ENCODE measurements at regions not wholly inside any gene's neighbourhood (a gene's known extent, or its start where the extent isn't known, plus 50 kb on each side); places are given as distances from the start of the nearest gene placed in this dataset.

DNA sequence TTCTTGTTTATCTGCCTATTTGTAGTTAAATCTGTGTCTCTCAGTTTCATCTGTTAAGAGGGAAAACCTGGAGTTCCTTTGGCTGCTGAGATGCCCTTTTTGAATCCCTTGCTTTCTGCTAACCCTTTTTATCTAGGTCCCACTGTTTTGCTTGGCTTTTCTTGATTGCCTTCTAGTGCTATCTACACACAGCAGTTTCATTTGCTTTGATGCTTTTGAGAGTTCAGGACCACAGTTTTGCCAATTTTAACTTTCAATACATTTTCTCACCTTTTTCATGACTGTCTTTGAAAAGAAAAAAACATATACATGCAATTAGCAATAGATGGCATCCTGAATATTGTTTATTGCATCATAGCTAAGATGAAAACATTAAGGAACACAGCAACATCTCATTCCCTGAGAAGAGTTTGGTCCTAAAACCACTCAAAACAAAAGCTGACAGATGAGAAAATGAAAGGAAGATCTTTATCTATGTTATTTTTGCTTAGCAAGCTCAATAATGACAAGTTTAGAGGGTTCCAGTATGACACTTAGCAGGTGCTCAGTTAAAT lies 241.4 kb upstream of the MEX3C start:
- DNase-seq (ENCODE audit: low spot score) = no peak
- Histone ChIP-seq H2BK12ac (ENCODE audit: low read length) (no peak overlapping the region), H3K9me3 (replicated peaks in 1 of 2; ENCODE audit: control insufficient read depth in 2 of 2, insufficient read depth in 1 of 2, low read depth in 1 of 2, low read length in 2 of 2) (no peaks in the 10 kb centered on the region), H2AFZ (ENCODE audit: low read length) (no peak overlapping the region), H3K18ac (ENCODE audit: low read length) (no peak overlapping the region), H4K8ac (ENCODE audit: low read depth, low read length) (no peak overlapping the region), H3K36me3 (replicated peaks in 1 of 2; ENCODE audit: control insufficient read depth in 2 of 2, insufficient read depth in 2 of 2, low read length in 2 of 2) (no peaks in the 10 kb centered on the region), H3K14ac (ENCODE audit: low read length) (no peak overlapping the region), H2AK5ac (ENCODE audit: low read depth, low read length) (no peak overlapping the region), H3K4me1 (ENCODE audit: control insufficient read depth in 2 of 2, insufficient read depth in 1 of 2, low read depth in 1 of 2, low read length in 2 of 2) (peaks cover 0 to 3% of the 10 kb centered on the region in 2 donors), H3K4me2 (ENCODE audit: insufficient read depth, low read length, poor library complexity, severe bottlenecking) (no peak overlapping the region), H2BK120ac (ENCODE audit: low read depth, low read length) (no peak overlapping the region), H3K9ac (ENCODE audit: low read depth, low read length, poor library complexity) (no peak overlapping the region), H3K27me3 (ENCODE audit: control insufficient read depth in 3 of 3, insufficient read depth in 3 of 3, low read depth in 1 of 3, low read length in 3 of 3) (no peaks in the 10 kb centered on the region), H3K79me1 (ENCODE audit: low read depth, low read length) (no peaks in the 10 kb centered on the region), H3K23ac (ENCODE audit: low read depth, low read length, poor library complexity) (no peak overlapping the region), H3K4me3 (ENCODE audit: low read length in 2 of 2) (no peak overlapping the region), H3K4ac (ENCODE audit: low read length) (no peak overlapping the region), H3K27ac (replicated peaks; ENCODE audit: low read length) (no peak overlapping the region), H2BK5ac (ENCODE audit: low read length) (no peak overlapping the region), H2BK15ac (ENCODE audit: low read length) (no peak overlapping the region), H4K91ac (ENCODE audit: low read depth, low read length, poor library complexity) (no peak overlapping the region)

GRCh38 chr18:51442012-51442411 lies 244.5 kb upstream of the MEX3C start:
- Histone ChIP-seq H3K9ac (ENCODE audit: low read depth, low read length, poor library complexity) (no peak overlapping the region), H3K27me3 (ENCODE audit: control insufficient read depth in 3 of 3, insufficient read depth in 3 of 3, low read depth in 1 of 3, low read length in 3 of 3) (no peaks in the 10 kb centered on the region), H3K14ac (ENCODE audit: low read length) (no peak overlapping the region), H3K18ac (ENCODE audit: low read length) (no peak overlapping the region), H3K4ac (ENCODE audit: low read length) (no peak overlapping the region), H2BK120ac (ENCODE audit: low read depth, low read length) (no peak overlapping the region), H3K79me1 (ENCODE audit: low read depth, low read length) (no peaks in the 10 kb centered on the region), H4K91ac (ENCODE audit: low read depth, low read length, poor library complexity) (no peak overlapping the region), H2BK12ac (ENCODE audit: low read length) (no peak overlapping the region), H2BK15ac (ENCODE audit: low read length) (no peak overlapping the region), H3K4me2 (ENCODE audit: insufficient read depth, low read length, poor library complexity, severe bottlenecking) (no peak overlapping the region), H2BK5ac (ENCODE audit: low read length) (no peak overlapping the region), H4K8ac (ENCODE audit: low read depth, low read length) (no peak overlapping the region), H3K9me3 (replicated peaks in 1 of 2; ENCODE audit: control insufficient read depth in 2 of 2, insufficient read depth in 1 of 2, low read depth in 1 of 2, low read length in 2 of 2) (no peaks in the 10 kb centered on the region), H3K4me1 (ENCODE audit: control insufficient read depth in 2 of 2, insufficient read depth in 1 of 2, low read depth in 1 of 2, low read length in 2 of 2) (peaks cover 0 to 4% of the 10 kb centered on the region in 2 donors), H3K27ac (replicated peaks; ENCODE audit: low read length) (no peak overlapping the region), H3K36me3 (replicated peaks in 1 of 2; ENCODE audit: control insufficient read depth in 2 of 2, insufficient read depth in 2 of 2, low read length in 2 of 2) (no peaks in the 10 kb centered on the region), H2AK5ac (ENCODE audit: low read depth, low read length) (no peak overlapping the region), H2AFZ (ENCODE audit: low read length) (no peak overlapping the region), H3K4me3 (ENCODE audit: low read length in 2 of 2) (no peak overlapping the region), H3K23ac (ENCODE audit: low read depth, low read length, poor library complexity) (no peak overlapping the region)
- no peak for DNase-seq (ENCODE audit: low spot score)

DNA sequence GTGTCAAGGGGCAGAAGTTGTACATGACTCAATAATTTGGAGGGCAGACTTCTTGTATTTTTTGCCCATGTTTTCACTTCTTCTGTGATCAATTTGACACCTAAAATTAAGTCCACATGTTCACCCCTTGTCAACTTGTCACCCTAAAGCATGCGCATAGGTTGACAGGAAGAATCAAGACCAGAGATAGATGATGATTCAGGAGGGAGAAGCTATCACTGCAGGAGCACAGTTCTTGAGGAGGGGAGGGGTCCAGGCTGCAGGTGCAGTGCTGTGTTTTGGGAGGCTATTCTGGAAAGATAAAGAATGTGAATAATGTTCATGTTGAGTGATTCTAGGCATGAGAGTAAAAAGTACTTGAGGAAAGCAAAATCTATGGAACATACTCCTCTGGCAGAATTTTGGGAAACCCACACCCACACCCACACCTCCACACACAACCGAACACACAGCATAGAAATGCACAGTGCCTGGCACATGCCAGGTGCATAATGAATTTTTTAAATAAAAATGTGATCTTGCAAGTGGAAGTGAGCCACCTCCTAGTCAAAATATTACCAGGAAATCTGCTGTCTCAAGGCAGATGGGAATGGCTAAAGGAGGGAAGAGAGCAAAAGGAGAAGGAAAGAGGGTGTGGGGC lies 249.2 kb upstream of the MEX3C start:
- H3K18ac ChIP-seq (ENCODE audit: low read length) = no peak overlapping the region
- no peaks in the 10 kb centered on the region for H3K9me3 ChIP-seq (replicated peaks in 1 of 2; ENCODE audit: control insufficient read depth in 2 of 2, insufficient read depth in 1 of 2, low read depth in 1 of 2, low read length in 2 of 2)
- no peak for DNase-seq (ENCODE audit: low spot score)
- no peak overlapping the region for H3K14ac ChIP-seq (ENCODE audit: low read length)
- peaks cover 0 to 9% of the 10 kb centered on the region in 2 donors for H3K4me1 ChIP-seq (ENCODE audit: control insufficient read depth in 2 of 2, insufficient read depth in 1 of 2, low read depth in 1 of 2, low read length in 2 of 2)
- H2BK5ac ChIP-seq (ENCODE audit: low read length) = no peak overlapping the region
- no peak overlapping the region for H2AFZ ChIP-seq (ENCODE audit: low read length)
- H3K23ac ChIP-seq (ENCODE audit: low read depth, low read length, poor library complexity) = no peak overlapping the region
- H2BK15ac ChIP-seq (ENCODE audit: low read length) = no peak overlapping the region
- no peak overlapping the region for H3K27ac ChIP-seq (replicated peaks; ENCODE audit: low read length)
- H3K79me1 ChIP-seq (ENCODE audit: low read depth, low read length) = no peaks in the 10 kb centered on the region
- no peak overlapping the region for H3K9ac ChIP-seq (ENCODE audit: low read depth, low read length, poor library complexity)
- H3K36me3 ChIP-seq (replicated peaks in 1 of 2; ENCODE audit: control insufficient read depth in 2 of 2, insufficient read depth in 2 of 2, low read length in 2 of 2) = no peaks in the 10 kb centered on the region
- H3K27me3 ChIP-seq (ENCODE audit: control insufficient read depth in 3 of 3, insufficient read depth in 3 of 3, low read depth in 1 of 3, low read length in 3 of 3) = no peaks in the 10 kb centered on the region
- no peak overlapping the region for H3K4ac ChIP-seq (ENCODE audit: low read length)
- H4K8ac ChIP-seq (ENCODE audit: low read depth, low read length) = no peak overlapping the region
- H2AK5ac ChIP-seq (ENCODE audit: low read depth, low read length) = no peak overlapping the region
- H3K4me3 ChIP-seq (ENCODE audit: low read length in 2 of 2) = no peak overlapping the region
- H3K4me2 ChIP-seq (ENCODE audit: insufficient read depth, low read length, poor library complexity, severe bottlenecking) = no peak overlapping the region
- H2BK12ac ChIP-seq (ENCODE audit: low read length) = no peak overlapping the region
- no peak overlapping the region for H2BK120ac ChIP-seq (ENCODE audit: low read depth, low read length)
- no CpG with 5 or more reads among the region's 2 CpGs for WGBS, 2 donors (ENCODE audit: extremely low coverage in 2 of 2, insufficient read length in 2 of 2, insufficient replicate concordance in 1 of 2)
- H4K91ac ChIP-seq (ENCODE audit: low read depth, low read length, poor library complexity) = no peak overlapping the region

GRCh38 chr18:51447351-51448342 lies 250.2 kb upstream of the MEX3C start:
- no peak overlapping the region for H2BK5ac ChIP-seq (ENCODE audit: low read length)
- peak overlapping the region in 1 of 2 donors; percentile 20 for H3K4me3 ChIP-seq (ENCODE audit: low read length in 2 of 2)
- H3K4me1 ChIP-seq (ENCODE audit: control insufficient read depth in 2 of 2, insufficient read depth in 1 of 2, low read depth in 1 of 2, low read length in 2 of 2) = peaks cover 0 to 7% of the 10 kb centered on the region in 2 donors
- H3K79me1 ChIP-seq (ENCODE audit: low read depth, low read length) = no peaks in the 10 kb centered on the region
- H3K9ac ChIP-seq (ENCODE audit: low read depth, low read length, poor library complexity) = no peak overlapping the region
- no peak overlapping the region for H4K8ac ChIP-seq (ENCODE audit: low read depth, low read length)
- H2BK15ac ChIP-seq (ENCODE audit: low read length) = no peak overlapping the region
- peak overlapping the region; percentile 13 for H4K91ac ChIP-seq (ENCODE audit: low read depth, low read length, poor library complexity)
- H3K9me3 ChIP-seq (replicated peaks in 1 of 2; ENCODE audit: control insufficient read depth in 2 of 2, insufficient read depth in 1 of 2, low read depth in 1 of 2, low read length in 2 of 2) = no peaks in the 10 kb centered on the region
- no peak for DNase-seq (ENCODE audit: low spot score)
- H3K4ac ChIP-seq (ENCODE audit: low read length) = no peak overlapping the region
- H3K23ac ChIP-seq (ENCODE audit: low read depth, low read length, poor library complexity) = no peak overlapping the region
- no peaks in the 10 kb centered on the region for H3K27me3 ChIP-seq (ENCODE audit: control insufficient read depth in 3 of 3, insufficient read depth in 3 of 3, low read depth in 1 of 3, low read length in 3 of 3)
- WGBS, 2 donors (ENCODE audit: extremely low coverage in 2 of 2, insufficient read length in 2 of 2, insufficient replicate concordance in 1 of 2) = no CpG with 5 or more reads among the region's 19 CpGs
- H2AFZ ChIP-seq (ENCODE audit: low read length) = no peak overlapping the region
- H3K27ac ChIP-seq (replicated peaks; ENCODE audit: low read length) = no peak overlapping the region
- H3K36me3 ChIP-seq (replicated peaks in 1 of 2; ENCODE audit: control insufficient read depth in 2 of 2, insufficient read depth in 2 of 2, low read length in 2 of 2) = no peaks in the 10 kb centered on the region
- no peak overlapping the region for H3K4me2 ChIP-seq (ENCODE audit: insufficient read depth, low read length, poor library complexity, severe bottlenecking)
- peak overlapping the region; percentile 40 for H2AK5ac ChIP-seq (ENCODE audit: low read depth, low read length)
- H3K18ac ChIP-seq (ENCODE audit: low read length) = peak overlapping the region; percentile 78
- no peak overlapping the region for H2BK12ac ChIP-seq (ENCODE audit: low read length)
- H2BK120ac ChIP-seq (ENCODE audit: low read depth, low read length) = no peak overlapping the region
- no peak overlapping the region for H3K14ac ChIP-seq (ENCODE audit: low read length)
